G401 (cell line): ENCODE measurements at regions not wholly inside any gene's neighbourhood (a gene's known extent, or its start where the extent isn't known, plus 50 kb on each side); places are given as distances from the start of the nearest gene placed in this dataset.
"Not testable (repeated sequence)": the region's sequence is repeated elsewhere in the genome, so short reads cannot be mapped to it uniquely, and the experiment has no call there.

Source experiments
- DNase-seq: peaks from one replicate; pipeline ENCODE4 v3.0.0-alpha.2; 2015; ENCODE audit warnings: low spot score
- in situ Hi-C: cut with HindIII; loops from 2 replicates; pipeline ENCODE4 v1.10.0; 2016; ENCODE audit warnings: low sequenced_read_pairs, mixed read lengths

- in situ Hi-C loops = no loop called here
- DNase-seq = no peak
These were observed 712.8 kb upstream of the HS3ST5 start for GRCh38 chr6:115055579-115055978.

DNA sequence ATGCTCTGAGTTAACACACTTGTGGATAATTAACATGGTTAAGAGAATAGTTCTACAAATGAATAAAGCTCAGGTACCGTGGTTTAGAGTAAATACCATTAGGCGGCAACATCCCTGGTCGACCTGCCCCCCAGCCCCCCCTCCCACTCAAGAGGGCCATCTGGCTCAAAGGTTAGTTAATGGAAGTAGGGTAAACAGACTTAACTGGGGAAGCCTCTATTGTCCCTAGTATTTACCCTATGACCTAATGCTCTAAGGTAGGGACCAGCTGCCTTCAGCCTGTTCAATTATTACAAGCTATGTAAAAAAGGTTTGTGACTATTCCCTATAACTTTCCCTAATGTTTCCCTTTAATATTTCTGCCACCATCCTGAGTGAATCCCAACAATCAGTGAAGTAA, 711.4 kb upstream of the HS3ST5 start:
- not testable (repeated sequence) for DNase-seq

GRCh38 chr6:115053169-115053860, 710.5 kb upstream of the HS3ST5 start:
- DNase-seq = no peak
- in situ Hi-C loops = no loop called here

More for the DNA sequence above, 711.4 kb upstream of the HS3ST5 start:
- in situ Hi-C loops = not testable (repeated sequence)

DNA sequence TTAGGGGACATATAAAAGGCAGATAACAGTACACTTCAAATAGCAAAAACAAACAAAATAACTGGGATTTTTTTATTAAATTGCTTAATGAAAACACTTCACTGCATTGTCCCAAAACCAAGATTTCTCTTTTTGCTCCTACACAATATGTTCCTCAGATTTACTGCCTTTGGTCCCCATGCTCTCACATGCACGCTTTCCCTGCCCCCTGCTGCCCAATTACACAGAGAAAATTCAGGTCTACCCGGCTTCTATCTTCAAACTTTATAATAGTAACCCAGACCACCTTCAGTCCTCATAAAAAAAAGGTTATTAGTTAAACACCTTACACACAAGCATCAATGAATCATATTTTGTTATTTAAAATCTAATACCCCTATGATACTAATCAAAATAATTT, 673.8 kb upstream of the HS3ST5 start:
- in situ Hi-C loops = no loop called here
- no peak for DNase-seq

GRCh38 chr6:115004982-115005381, 662.2 kb upstream of the HS3ST5 start:
- in situ Hi-C loops = no loop called here
- DNase-seq = no peak

DNA sequence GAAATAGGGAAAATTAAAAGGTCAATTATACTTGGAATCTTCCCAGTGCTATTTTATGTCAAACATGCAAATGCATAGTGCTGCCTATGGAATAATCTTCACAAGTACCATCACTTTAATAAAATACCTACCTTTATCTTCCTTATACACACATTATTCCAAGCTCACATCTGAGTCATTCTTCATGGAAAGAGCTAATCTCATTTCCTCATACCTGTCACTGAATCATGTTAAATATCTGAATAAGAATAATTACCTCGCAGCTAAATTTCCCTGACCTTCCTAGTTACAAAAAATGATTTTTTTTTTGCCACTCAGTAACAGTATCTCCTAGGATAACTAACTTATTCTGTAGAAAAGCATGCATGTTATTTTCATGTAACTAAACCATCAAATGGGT, 661.4 kb upstream of the HS3ST5 start:
- no peak for DNase-seq
- in situ Hi-C loops = no loop called here

DNA sequence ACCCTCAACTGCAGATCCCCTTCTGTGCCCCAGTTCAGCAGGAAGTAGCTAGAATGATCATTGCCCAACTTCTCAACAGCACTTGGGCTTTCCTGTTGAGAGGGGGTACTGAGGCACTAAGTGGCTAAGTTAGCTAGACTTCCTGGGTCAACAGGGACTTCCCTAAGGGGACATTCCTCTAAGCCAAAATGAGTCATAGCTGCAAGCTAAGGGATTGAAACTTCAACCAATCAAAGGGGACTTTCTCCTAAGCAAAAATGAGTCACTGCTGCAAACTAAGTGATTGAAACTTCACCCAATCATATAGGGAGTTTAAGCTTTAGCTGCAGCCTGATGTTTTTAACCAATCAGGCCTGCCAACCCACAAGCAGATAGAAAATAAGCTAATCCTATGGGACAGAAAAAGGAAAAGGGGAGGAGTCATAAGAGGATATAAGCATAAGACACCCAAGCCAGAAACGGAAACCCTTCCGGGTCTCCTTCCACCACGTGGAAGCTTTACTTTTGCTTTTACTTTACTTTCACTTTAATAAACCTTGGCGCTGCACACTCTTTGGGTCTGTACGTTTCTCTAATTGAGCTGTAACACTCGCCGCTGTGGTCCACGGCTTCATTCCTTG, 659.0 kb upstream of the HS3ST5 start:
- no peak for DNase-seq
- in situ Hi-C loops = no loop called here

DNA sequence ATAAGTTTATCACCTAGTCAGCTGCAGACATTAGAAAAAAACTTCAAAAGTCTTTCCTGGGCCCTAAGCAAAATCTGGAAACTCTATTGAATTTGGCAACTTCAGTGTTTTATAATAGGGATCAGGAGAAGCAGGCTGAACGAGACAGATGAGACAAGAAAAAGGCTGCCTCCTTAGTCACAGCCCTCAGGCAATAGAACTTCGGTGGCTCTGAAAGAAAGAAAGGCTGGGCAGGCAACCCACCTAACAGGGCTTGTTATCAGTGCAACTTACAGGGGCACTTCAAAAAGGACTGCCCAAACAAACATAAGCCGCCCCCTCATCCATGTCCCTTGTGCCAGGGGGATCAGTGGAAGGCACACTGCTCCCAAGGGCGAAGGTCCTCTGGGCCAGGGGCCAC, 657.9 kb upstream of the HS3ST5 start:
- no peak for DNase-seq
- in situ Hi-C loops = no loop called here

GRCh38 chr6:114998492-114998891, 655.7 kb upstream of the HS3ST5 start:
- no peak for DNase-seq
- in situ Hi-C loops = no loop called here

DNA sequence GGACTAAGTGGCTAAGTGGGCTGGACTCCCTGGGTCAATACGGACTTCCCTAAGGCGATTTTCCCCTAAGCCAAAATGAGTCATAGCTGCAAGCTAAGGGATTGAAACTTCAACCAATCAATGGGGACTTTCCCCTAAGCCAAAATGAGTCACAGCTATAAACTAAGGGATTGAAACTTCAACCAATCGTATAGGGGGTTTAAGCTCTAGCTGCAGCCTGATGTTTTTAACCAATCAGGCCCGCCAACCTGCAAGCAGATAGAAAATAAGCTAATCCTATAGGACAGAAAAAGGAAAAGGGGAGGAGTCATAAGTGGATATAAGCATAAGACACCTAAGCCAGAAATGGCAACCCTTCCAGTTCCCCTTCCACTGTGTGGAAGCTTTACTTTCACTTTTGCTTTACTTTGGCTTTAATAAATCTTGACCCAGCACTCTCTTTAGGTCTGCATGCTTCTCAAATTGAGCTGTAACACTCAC, 655.0 kb upstream of the HS3ST5 start:
- in situ Hi-C loops = no loop called here
- no peak for DNase-seq

- in situ Hi-C loops = no loop called here
These were observed 652.7 kb upstream of the HS3ST5 start for GRCh38 chr6:114995526-114995925.

GRCh38 chr6:114989279-114989964, 646.6 kb upstream of the HS3ST5 start:
- DNase-seq = no peak
- in situ Hi-C loops = no loop called here

More at GRCh38 chr6:114995526-114995925, 652.7 kb upstream of the HS3ST5 start:
- DNase-seq = no peak

- no peak for DNase-seq
- in situ Hi-C loops = no loop called here
These were observed 644.5 kb upstream of the HS3ST5 start for GRCh38 chr6:114987281-114987680.

DNA sequence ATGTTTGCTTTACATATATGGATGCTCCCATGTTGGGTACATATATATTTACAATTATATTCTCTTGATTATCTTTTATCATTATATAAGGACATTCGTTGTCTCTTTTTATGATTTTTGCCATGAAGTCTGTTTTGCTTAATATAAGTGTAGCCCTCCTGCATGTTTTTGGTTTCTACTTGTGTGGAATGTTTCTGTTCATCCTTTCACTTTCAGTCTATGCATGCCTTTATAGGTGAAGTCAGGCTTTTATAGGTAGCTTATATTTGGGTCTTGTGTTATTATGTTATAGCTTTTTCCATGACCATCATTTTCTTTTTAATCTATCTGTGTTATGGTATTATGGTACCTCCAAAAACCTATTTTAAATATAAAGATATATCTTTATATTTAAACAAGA, 612.5 kb upstream of the HS3ST5 start:
- DNase-seq = no peak
- in situ Hi-C loops = no loop called here

- in situ Hi-C loops = no loop called here
These were observed 609.4 kb upstream of the HS3ST5 start for GRCh38 chr6:114952229-114952628.

DNA sequence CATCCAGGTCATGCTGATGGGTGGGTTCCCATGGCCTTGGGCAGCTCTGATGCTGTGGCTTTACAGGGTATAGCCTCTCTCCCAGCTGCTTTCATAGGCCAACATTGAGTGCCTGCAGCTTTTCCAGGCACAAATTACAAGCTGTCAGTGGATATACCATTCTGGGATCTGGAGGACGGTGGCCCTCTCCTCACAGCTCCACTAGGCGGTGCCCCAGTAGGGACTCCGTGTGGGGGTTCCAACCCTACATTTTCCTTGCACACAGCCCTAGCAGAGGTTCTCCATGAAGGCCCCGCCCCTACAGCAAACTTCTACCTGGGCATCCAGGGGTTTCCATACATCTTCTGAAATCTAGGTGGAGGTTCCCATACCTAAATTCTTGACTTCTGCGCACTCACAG, 602.6 kb upstream of the HS3ST5 start:
- in situ Hi-C loops = no loop called here
- DNase-seq = no peak

More at GRCh38 chr6:114952229-114952628, 609.4 kb upstream of the HS3ST5 start:
- DNase-seq = no peak

DNA sequence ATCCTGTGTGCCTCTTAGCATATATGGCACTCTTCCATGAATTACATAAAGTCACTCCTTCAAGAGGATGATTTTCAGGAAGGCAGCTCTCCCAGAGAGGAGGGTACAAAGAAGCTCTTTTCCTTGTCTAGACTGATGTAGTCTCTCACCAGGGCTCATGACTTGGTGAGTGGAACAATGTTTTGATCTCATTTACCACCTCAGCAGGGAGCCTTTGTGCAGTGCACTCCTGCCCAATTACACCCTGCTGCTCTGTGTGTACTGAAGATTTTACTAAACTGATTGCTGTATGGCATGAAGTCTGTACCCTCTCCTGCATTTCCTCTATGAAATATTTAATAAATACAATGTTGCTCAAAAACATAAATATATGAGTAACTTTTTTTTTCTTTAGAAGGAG, 598.3 kb upstream of the HS3ST5 start:
- in situ Hi-C loops = no loop called here
- no peak for DNase-seq

DNA sequence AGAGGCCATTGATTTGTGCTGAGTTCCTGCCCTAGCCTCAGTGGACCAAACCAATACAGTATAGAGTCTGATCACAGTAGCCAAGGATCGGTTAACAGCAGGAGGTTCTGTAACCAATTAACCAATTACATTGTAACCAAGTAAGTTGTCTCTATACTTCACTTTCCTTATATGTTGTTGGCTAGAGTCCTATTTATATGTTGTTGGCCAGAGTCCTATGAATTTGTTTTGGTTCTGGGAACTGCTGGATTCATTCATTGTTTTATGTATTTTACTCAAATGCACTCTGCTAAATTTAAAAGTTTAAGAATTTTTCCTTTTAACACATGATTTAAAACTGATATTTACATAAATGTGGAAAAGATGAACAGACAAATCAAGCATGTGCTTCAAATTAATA, 597.4 kb upstream of the HS3ST5 start:
- in situ Hi-C loops = no loop called here
- no peak for DNase-seq

GRCh38 chr6:114939630-114940029, 596.8 kb upstream of the HS3ST5 start:
- in situ Hi-C loops = no loop called here
- no peak for DNase-seq

DNA sequence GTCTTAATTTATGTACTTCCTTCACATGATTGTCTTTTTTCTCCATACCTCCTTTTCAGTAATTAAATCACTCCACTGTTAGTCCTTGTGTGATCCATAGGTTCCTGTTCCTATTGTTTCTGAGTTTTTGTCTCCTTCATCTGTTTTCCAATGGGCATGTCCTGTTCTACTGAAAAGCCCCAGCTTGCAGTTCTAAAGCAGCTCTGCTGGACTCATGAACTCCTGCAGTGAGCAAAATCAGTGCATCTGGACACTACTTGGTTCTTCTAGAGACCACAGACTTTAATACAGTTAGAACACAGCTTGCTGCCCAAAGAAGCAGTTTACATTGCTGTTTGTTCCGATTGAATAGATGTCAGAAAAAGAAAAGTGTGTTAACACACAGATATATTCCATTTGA, 593.3 kb upstream of the HS3ST5 start:
- DNase-seq = no peak
- in situ Hi-C loops = no loop called here
